ENCODE measurements at regions not wholly inside any gene's neighbourhood (a gene's known extent, or its start where the extent isn't known, plus 50 kb on each side); places are given as distances from the start of the nearest gene placed in this dataset.

DNA sequence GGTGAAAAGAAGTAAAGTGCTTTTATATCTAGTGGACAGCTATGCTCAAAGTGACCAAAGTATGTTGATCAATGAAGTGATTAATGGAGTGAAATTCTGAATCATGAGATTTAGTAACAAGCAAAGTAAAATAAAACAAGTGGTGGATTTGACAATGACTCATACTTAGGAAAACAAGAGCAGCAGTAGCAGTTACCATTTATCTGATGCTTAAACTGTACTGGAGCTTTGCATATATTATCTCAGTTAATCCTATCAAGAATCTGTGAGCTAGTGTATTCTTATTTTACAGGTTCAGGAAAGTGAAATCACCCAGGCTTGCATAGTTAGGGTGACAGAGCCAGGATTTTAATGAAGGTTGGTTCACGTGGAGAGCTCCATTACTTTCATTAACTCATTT lies 50.6 kb upstream of the SPATA16 start:
- no peak for ATAC-seq (ENCODE audit: poor library complexity)
- H3K4me1 ChIP-seq (ENCODE audit: insufficient read depth, low read length) = no peaks in the 10 kb centered on the region
- no peak for DNase-seq
- Mint-ChIP-seq H3K9me3 (peaks cover 15% of the 10 kb centered on the region), H3K27me3 (no peaks in the 10 kb centered on the region), H3K36me3 (ENCODE audit: low read depth) (no peaks in the 10 kb centered on the region), H3K4me3 (no peak overlapping the region), H3K4me1 (ENCODE audit: low read depth) (no peaks in the 10 kb centered on the region), H3K27ac (no peak overlapping the region)
- H3K27me3 ChIP-seq (ENCODE audit: control insufficient read depth in 1 of 2, insufficient read depth in 2 of 2, low read length in 2 of 2) = no peaks in the 10 kb centered on the region
- TF ChIP-seq, protein P1, sequence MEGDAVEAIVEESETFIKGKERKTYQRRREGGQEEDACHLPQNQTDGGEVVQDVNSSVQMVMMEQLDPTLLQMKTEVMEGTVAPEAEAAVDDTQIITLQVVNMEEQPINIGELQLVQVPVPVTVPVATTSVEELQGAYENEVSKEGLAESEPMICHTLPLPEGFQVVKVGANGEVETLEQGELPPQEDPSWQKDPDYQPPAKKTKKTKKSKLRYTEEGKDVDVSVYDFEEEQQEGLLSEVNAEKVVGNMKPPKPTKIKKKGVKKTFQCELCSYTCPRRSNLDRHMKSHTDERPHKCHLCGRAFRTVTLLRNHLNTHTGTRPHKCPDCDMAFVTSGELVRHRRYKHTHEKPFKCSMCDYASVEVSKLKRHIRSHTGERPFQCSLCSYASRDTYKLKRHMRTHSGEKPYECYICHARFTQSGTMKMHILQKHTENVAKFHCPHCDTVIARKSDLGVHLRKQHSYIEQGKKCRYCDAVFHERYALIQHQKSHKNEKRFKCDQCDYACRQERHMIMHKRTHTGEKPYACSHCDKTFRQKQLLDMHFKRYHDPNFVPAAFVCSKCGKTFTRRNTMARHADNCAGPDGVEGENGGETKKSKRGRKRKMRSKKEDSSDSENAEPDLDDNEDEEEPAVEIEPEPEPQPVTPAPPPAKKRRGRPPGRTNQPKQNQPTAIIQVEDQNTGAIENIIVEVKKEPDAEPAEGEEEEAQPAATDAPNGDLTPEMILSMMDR (IDR thresholded peaks at IDR 0.05) = no peak
- ChIA-PET CTCF (no interaction called here), POLR2A (no interaction called here)
- H3K9me3 ChIP-seq (ENCODE audit: control insufficient read depth in 1 of 2, insufficient read depth in 1 of 2, low read length in 2 of 2) = peaks cover 0 to 5% of the 10 kb centered on the region in 2 experiments
- H3K36me3 ChIP-seq (ENCODE audit: insufficient read depth, low read length) = no peaks in the 10 kb centered on the region
- H3K4me3 ChIP-seq (ENCODE audit: low read length) = no peak overlapping the region
- intact Hi-C loops (cut with DNase I, micrococcal nuclease) = no loop called here
- no peak overlapping the region for H3K27ac ChIP-seq (ENCODE audit: low read depth in 1 of 2, low read length in 2 of 2)
